HG02870 (cell line): ENCODE measurements at regions not wholly inside any gene's neighbourhood (a gene's known extent, or its start where the extent isn't known, plus 50 kb on each side); places are given as distances from the start of the nearest gene placed in this dataset.

Experiments
- ATAC-seq: cut with Tn5 transposase; IDR thresholded peaks from one replicate; pipeline ENCODE4 v1.9.1; 2021; ENCODE audit warnings: mild to moderate bottlenecking, moderate library complexity; ENCODE audit not compliant: unreplicated experiment

- ATAC-seq, result no peak
Observed at GRCh38 chr12:3972576-3972975, 99.4 kb upstream of the PARP11 start.

- no peak for ATAC-seq
Observed at GRCh38 chr12:3968523-3968922, 95.3 kb upstream of the PARP11 start.

GRCh38 chr12:3967556-3968160, 94.5 kb upstream of the PARP11 start:
- no peak for ATAC-seq

GRCh38 chr12:3966376-3966775, 93.2 kb upstream of the PARP11 start:
- no peak for ATAC-seq

- ATAC-seq, result no peak
Observed at GRCh38 chr12:3965046-3965445, 91.8 kb upstream of the PARP11 start.

- no peak for ATAC-seq
Observed at GRCh38 chr12:3964439-3964838, 91.2 kb upstream of the PARP11 start.

GRCh38 chr12:3962631-3963483, 89.7 kb upstream of the PARP11 start:
- ATAC-seq, result no peak

GRCh38 chr12:3961591-3961990, 88.4 kb upstream of the PARP11 start:
- ATAC-seq, result no peak

- no peak for ATAC-seq
Observed at GRCh38 chr12:3959799-3960560, 86.8 kb upstream of the PARP11 start.

GRCh38 chr12:3958534-3958933, 85.3 kb upstream of the PARP11 start:
- ATAC-seq, result no peak

- no peak for ATAC-seq
Observed at GRCh38 chr12:3951380-3952135, 78.4 kb upstream of the PARP11 start.

GRCh38 chr12:3950714-3951320, 77.6 kb upstream of the PARP11 start:
- ATAC-seq, result no peak

GRCh38 chr12:3947781-3948180, 74.6 kb upstream of the PARP11 start:
- ATAC-seq, result no peak

- no peak for ATAC-seq
Observed at GRCh38 chr12:3945671-3946070, 72.5 kb upstream of the PARP11 start.

- ATAC-seq, result no peak
Observed at GRCh38 chr12:3944620-3945019, 71.4 kb upstream of the PARP11 start.

- ATAC-seq, result no peak
Observed at GRCh38 chr12:3938042-3938544, 64.9 kb upstream of the PARP11 start.

GRCh38 chr12:3935078-3935477, 61.9 kb upstream of the PARP11 start:
- ATAC-seq, result no peak

- no peak for ATAC-seq
Observed at GRCh38 chr12:3933819-3934192, 60.6 kb upstream of the PARP11 start.

GRCh38 chr12:3933074-3933818, 60.0 kb upstream of the PARP11 start:
- no peak for ATAC-seq

GRCh38 chr12:3931776-3932175, 58.6 kb upstream of the PARP11 start:
- ATAC-seq, result no peak
